Suppressor macrophage (primary cell): ENCODE measurements at regions not wholly inside any gene's neighbourhood (a gene's known extent, or its start where the extent isn't known, plus 50 kb on each side); places are given as distances from the start of the nearest gene placed in this dataset.
A peak's percentile ranks its signal among the peaks of the same experiment; 100 is the strongest.
"Not testable (repeated sequence)": the region's sequence is repeated elsewhere in the genome, so short reads cannot be mapped to it uniquely, and the experiment has no call there.

Experiments
- DNase-seq, 4 experiments: peaks; one replicate each; pipeline ENCODE4 v3.0.0-alpha.2; 2020 to 2022

DNA sequence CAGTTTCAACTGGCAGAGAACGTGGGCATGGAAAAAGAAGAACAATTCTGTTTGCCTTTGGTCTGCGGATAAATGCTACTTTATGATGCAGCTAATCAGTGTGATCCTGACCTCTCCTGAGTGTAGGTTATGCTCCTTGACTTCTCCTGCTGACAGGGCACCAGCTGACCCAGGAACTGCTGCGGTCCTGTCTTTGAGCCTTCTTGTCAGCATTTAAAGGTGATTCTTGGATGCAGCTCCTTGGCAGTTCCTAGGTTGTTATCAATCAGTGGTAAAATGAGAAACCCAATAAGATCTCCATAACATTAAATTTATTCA is 150.3 kb upstream of the FGF10 start:
- DNase-seq, result no peak

GRCh38 chr5:44538797-44539601 is 149.8 kb upstream of the FGF10 start:
- DNase-seq, result no peak

- DNase-seq, result peak; percentile 22 to 40 (median 32)
Measured at GRCh38 chr5:44536650-44537260, 147.5 kb upstream of the FGF10 start.

GRCh38 chr5:44535621-44536020 is 146.4 kb upstream of the FGF10 start:
- DNase-seq, result no peak

DNA sequence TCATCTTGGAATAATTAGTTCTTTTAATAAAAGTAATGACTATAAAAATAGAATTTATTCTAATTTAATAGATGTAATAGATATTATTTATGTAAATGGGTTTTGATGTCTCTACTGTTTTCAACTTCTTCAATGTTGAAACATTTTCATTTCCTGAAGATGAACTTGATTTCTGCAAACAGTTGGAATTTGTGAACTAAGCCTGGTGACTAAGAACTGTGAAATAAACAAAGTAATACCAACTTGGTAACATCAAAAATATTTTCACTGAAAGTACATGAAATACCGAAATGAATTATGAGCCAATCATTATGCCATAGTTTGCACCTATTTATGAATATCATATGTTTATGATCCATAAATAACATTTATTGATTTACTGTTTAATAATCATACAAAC is 143.8 kb upstream of the FGF10 start:
- no peak for DNase-seq

DNA sequence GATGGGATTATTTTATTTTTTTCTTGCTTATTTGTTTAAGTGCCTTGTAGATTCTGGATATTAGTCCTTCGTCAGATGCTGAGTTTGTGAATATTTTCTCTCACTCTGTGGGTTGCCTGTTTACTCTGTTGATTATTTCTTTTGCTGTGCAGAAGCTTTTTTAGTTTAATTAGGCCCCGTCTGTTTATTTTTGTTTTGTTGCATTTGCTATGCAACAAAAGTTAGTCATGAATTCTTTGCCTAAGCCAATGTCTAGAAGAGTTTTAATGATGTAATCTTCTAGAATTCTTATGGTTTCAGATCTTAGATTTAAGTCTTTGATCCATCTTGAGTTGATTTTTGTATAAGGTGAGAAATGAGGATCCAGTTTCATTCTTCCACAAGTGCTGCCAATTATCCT is 142.5 kb upstream of the FGF10 start:
- not testable (repeated sequence) for DNase-seq

GRCh38 chr5:44530783-44531182 is 141.6 kb upstream of the FGF10 start:
- DNase-seq, result not testable (repeated sequence)

GRCh38 chr5:44511596-44511995 is 122.4 kb upstream of the FGF10 start:
- no peak for DNase-seq

DNA sequence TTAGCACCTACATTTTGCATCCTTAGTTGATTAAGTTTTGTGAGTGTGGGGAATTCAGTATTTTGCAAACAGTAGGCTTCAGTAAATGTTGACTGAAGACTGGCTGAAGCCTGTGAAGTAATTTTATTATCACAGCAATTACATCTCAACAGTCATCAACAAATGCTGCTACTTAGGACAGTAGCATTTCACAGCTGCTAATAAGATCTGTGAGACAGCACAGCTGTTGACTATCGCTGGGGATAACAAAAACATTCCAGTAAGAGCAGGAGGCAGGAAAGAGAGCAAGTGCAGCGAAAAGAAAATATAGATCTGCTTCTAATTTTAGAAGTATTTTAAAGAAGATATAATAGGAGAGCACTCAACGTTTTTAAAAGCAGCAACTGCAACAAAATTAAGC is 117.3 kb upstream of the FGF10 start:
- no peak for DNase-seq

- no peak for DNase-seq
Measured at GRCh38 chr5:44499381-44499780, 110.2 kb upstream of the FGF10 start.

GRCh38 chr5:44497606-44498005 is 108.4 kb upstream of the FGF10 start:
- DNase-seq, result no peak

GRCh38 chr5:44495280-44495679 is 106.1 kb upstream of the FGF10 start:
- DNase-seq, result no peak

DNA sequence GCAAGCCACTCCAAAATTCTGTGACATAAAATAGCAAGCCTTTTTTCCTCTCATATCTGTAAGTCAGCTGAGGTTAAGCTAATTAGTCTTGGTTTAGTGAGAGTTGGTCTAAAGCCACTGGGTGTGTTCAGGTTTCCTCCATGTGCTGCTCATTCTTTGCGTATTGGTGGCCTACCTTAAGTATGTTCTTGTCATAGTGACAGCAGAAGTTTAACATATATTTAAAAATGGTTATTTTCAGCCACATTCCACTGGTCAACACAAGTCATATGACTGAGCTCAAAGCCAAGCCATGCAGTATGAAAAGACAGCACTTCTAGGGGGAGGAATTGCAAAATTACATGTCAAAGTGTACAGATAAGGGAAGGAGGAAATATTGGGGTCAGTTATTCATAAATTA is 100.5 kb upstream of the FGF10 start:
- no peak for DNase-seq

GRCh38 chr5:44486591-44486990 is 97.4 kb upstream of the FGF10 start:
- no peak for DNase-seq

GRCh38 chr5:44454002-44454401 is 64.8 kb upstream of the FGF10 start:
- no peak for DNase-seq

DNA sequence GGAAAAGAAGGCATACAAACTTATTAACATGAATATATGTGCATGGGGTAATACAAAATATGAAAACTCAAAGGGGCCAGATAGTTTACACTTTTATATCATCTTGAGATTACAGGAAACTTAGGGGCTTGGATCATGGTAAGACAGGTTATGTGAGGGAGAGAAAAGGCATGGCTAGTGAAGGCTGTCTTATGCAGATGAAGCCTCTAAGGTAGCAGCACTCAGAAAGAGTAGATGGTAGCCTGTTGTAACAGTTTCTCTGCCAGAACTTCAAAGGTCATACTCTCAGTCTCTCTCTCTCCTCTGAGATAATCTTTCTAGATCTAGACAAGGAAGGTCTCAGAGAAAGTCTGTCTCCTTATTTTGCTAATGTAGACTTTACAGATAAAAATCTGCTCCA is 57.2 kb upstream of the FGF10 start:
- DNase-seq, result no peak

DNA sequence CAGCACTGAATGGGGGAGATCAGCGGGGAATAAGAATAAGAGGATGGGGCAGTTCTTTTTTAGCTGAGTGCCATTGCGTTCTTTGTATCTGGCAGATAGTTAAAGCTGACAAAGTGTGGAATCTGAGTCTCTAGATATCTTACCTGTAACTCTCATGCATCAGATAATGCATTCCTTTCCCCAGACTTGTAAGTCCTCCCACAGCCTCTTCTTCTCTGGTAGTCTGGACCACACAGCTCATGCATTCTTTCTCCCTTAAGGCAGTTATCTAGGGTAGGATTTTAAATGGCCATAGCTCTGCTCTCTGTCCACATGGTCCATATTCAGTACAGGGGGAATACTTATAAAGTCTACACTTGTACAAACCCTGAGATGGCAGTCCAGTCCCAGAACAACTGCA is 54.0 kb upstream of the FGF10 start:
- DNase-seq, result no peak

DNA sequence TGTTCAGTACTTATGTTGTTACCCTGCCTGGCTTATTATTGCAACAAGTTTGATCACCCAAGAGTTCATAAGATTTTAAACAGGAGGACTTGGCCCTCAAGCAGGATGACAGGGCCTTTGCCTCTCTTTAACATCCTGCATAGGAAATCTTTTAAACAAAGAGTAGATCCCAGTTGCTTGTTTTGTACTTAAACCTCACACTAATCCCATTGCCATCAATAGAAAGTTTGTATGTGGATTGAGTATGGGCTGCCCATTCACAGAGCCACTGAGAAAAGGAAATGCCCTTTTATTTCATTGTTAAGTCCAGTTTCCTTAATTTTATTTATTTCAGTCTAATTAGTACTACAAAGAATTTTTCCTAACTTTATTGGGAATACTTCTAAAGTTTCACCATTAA is 52.2 kb upstream of the FGF10 start:
- DNase-seq, result no peak

GRCh38 chr5:44440186-44440585 is 51.0 kb upstream of the FGF10 start:
- DNase-seq, result no peak
